Body of pancreas (tissue), 4 donors: ENCODE measurements at regions not wholly inside any gene's neighbourhood (a gene's known extent, or its start where the extent isn't known, plus 50 kb on each side); places are given as distances from the start of the nearest gene placed in this dataset.

ENCODE experiments used
- ATAC-seq: fragments of 150-250 bp; one replicate; pipeline ENCODE4 v1.9.1; 2016
- DNase-seq, 4 donors: peaks; one replicate each; pipeline ENCODE4 v3.0.0-alpha.2; 2019
- H3K27ac ChIP-seq, 4 donors: fragments of 200-600 bp; sonication (generic); 1 replicate in 3 of 4; 2 replicates in 1 of 4; pipeline versions ENCODE4 v1.5.1 to v1.6.1; 2016 to 2019; ENCODE audit warnings: mild to moderate bottlenecking in 1 of 4, mixed read lengths in 1 of 4, moderate library complexity in 1 of 4
- H3K27me3 ChIP-seq, 2 donors: fragments of 200-600 bp; sonication (generic); one replicate each; pipeline ENCODE4 v1.6.0; 2016; ENCODE audit warnings: mild to moderate bottlenecking in 1 of 2
- H3K36me3 ChIP-seq, 2 donors: fragments of 200-600 bp; sonication (generic); replicated peaks in 1 of 2; 2 replicates each; pipeline ENCODE4 v1.5.1; 2016; ENCODE audit warnings: low read depth in 2 of 2; ENCODE audit not compliant: insufficient read depth in 1 of 2
- H3K4me1 ChIP-seq: fragments of 200-600 bp; sonication (generic); one replicate; pipeline ENCODE4 v1.6.0; 2016
- H3K4me3 ChIP-seq, 2 donors: fragments of 200-600 bp; sonication (generic); 1 replicate in 1 of 2; 2 replicates in 1 of 2; pipeline ENCODE4 v1.5.1; 2016 to 2019
- H3K9me3 ChIP-seq, 3 donors: fragments of 200-600 bp; sonication (generic); 1 replicate in 2 of 3; 2 replicates in 1 of 3; pipeline ENCODE4 v1.5.1; 2016
- CTCF ChIP-seq, 7 experiments: fragments of 450-650 bp in 4 of 7; fragments of 200-600 bp in 3 of 7; sonication (generic) in 3 of 7; IDR thresholded peaks; one replicate each; pipeline ENCODE4 v1.5.1; 2016 to 2019; ENCODE audit warnings: antibody characterized with exemption in 7 of 7
- POLR2A ChIP-seq, 3 donors: fragments of 450-650 bp; IDR thresholded peaks; one replicate each; pipeline ENCODE4 v1.6.1; 2016; ENCODE audit warnings: antibody characterized with exemption in 3 of 3, mild to moderate bottlenecking in 2 of 3
- WGBS, 2 donors: methylation state at CpG; one replicate each; pipeline ENCODE4 v1.1.5; 2017; 5-methylcytosine and 5-hydroxymethylcytosine counted together
- intact Hi-C: fragments of 100-400 bp; cut with DNase I; formaldehyde crosslinking; loops from one replicate; pipeline ENCODE4 v1.15.1; 2023

GRCh38 chr11:30758946-30759504 lies 172.9 kb upstream of the MPPED2 start:
- Histone ChIP-seq H3K4me3 (no peak overlapping the region), H3K27me3 (no peaks in the 10 kb centered on the region), H3K9me3 (no peaks in the 10 kb centered on the region), H3K36me3 (no peaks in the 10 kb centered on the region), H3K27ac (no peak overlapping the region), H3K4me1 (no peaks in the 10 kb centered on the region)
- intact Hi-C loops = no loop called here
- TF ChIP-seq CTCF (IDR thresholded peaks at IDR 0.05) (no peak), POLR2A (IDR thresholded peaks at IDR 0.05) (no peak)
- WGBS, 2 donors = 64 to 68% methylated on average over 11 of the region's 11 CpGs
- ATAC-seq (no peak), DNase-seq (no peak)

GRCh38 chr11:30758518-30758917 lies 172.4 kb upstream of the MPPED2 start:
- H3K27me3 ChIP-seq = no peaks in the 10 kb centered on the region
- intact Hi-C loops = no loop called here
- WGBS, 2 donors = 29 to 34% methylated on average over 1 of the region's 1 CpG
- no peaks in the 10 kb centered on the region for H3K4me1 ChIP-seq
- no peaks in the 10 kb centered on the region for H3K36me3 ChIP-seq
- no peak for DNase-seq
- no peak overlapping the region for H3K27ac ChIP-seq
- ATAC-seq = no peak
- no peak overlapping the region for H3K4me3 ChIP-seq
- no peaks in the 10 kb centered on the region for H3K9me3 ChIP-seq
- TF ChIP-seq POLR2A (IDR thresholded peaks at IDR 0.05) (no peak), CTCF (IDR thresholded peaks at IDR 0.05) (no peak)

GRCh38 chr11:30758012-30758411 lies 171.9 kb upstream of the MPPED2 start:
- Histone ChIP-seq H3K36me3 (no peaks in the 10 kb centered on the region), H3K27me3 (no peaks in the 10 kb centered on the region), H3K4me1 (no peaks in the 10 kb centered on the region), H3K4me3 (no peak overlapping the region), H3K27ac (no peak overlapping the region), H3K9me3 (no peaks in the 10 kb centered on the region)
- DNase-seq = no peak
- intact Hi-C loops = no loop called here
- no peak for ATAC-seq
- TF ChIP-seq CTCF (IDR thresholded peaks at IDR 0.05) = no peak
- TF ChIP-seq POLR2A (IDR thresholded peaks at IDR 0.05) = no peak
- WGBS, 2 donors = 40 to 52% methylated on average over 3 of the region's 3 CpGs

GRCh38 chr11:30753994-30754393 lies 167.8 kb upstream of the MPPED2 start:
- DNase-seq (no peak), ATAC-seq (no peak)
- Histone ChIP-seq H3K27me3 (no peaks in the 10 kb centered on the region), H3K9me3 (no peaks in the 10 kb centered on the region), H3K4me1 (no peaks in the 10 kb centered on the region), H3K27ac (no peak overlapping the region), H3K4me3 (no peak overlapping the region), H3K36me3 (no peaks in the 10 kb centered on the region)
- 27 to 30% methylated on average over 2 of the region's 2 CpGs for WGBS, 2 donors
- TF ChIP-seq POLR2A (IDR thresholded peaks at IDR 0.05) = no peak
- TF ChIP-seq CTCF (IDR thresholded peaks at IDR 0.05) = no peak
- intact Hi-C loops = no loop called here

GRCh38 chr11:30753504-30753903 lies 167.4 kb upstream of the MPPED2 start:
- 58 to 77% methylated on average over 5 of the region's 5 CpGs for WGBS, 2 donors
- TF ChIP-seq CTCF (IDR thresholded peaks at IDR 0.05) (no peak), POLR2A (IDR thresholded peaks at IDR 0.05) (no peak)
- Histone ChIP-seq H3K4me3 (no peak overlapping the region), H3K36me3 (no peaks in the 10 kb centered on the region), H3K27ac (no peak overlapping the region), H3K4me1 (no peaks in the 10 kb centered on the region), H3K9me3 (no peaks in the 10 kb centered on the region), H3K27me3 (no peaks in the 10 kb centered on the region)
- ATAC-seq (no peak), DNase-seq (no peak)
- intact Hi-C loops = no loop called here
